Astrocyte (in vitro differentiated cells and primary cell): ENCODE measurements at regions not wholly inside any gene's neighbourhood (a gene's known extent, or its start where the extent isn't known, plus 50 kb on each side); places are given as distances from the start of the nearest gene placed in this dataset.
"Not testable (repeated sequence)": the region's sequence is repeated elsewhere in the genome, so short reads cannot be mapped to it uniquely, and the experiment has no call there.

Source experiments
- DNase-seq: peaks from one replicate; pipeline ENCODE4 v3.0.0-alpha.2; 2010; ENCODE audit warnings: low read depth
- FAIRE-seq: peaks from 2 replicates; lab custom pipeline; 2011; peaks lifted over from hg19 to GRCh38; lab: Jason Lieb, UNC
- H2AFZ ChIP-seq: 2 replicates; pipeline ENCODE4 v1.6.0; 2012; ENCODE audit warnings: low read depth, low read length, inconsistent platforms
- H3K27ac ChIP-seq: 2 replicates; pipeline ENCODE4 v1.5.1; 2011; ENCODE audit warnings: low read depth, low read length, inconsistent platforms
- H3K27me3 ChIP-seq: 2 replicates; pipeline ENCODE4 v1.6.0; 2011; ENCODE audit warnings: low read length, inconsistent platforms; ENCODE audit not compliant: insufficient read depth
- H3K36me3 ChIP-seq: 2 replicates; pipeline ENCODE4 v1.5.1; 2011; ENCODE audit warnings: low read length, inconsistent platforms; ENCODE audit not compliant: insufficient read depth
- H3K4me1 ChIP-seq: 2 replicates; pipeline ENCODE4 v1.5.1; 2011; ENCODE audit warnings: low read length, inconsistent platforms; ENCODE audit not compliant: insufficient read depth
- H3K4me2 ChIP-seq: 2 replicates; pipeline ENCODE4 v1.6.0; 2012; ENCODE audit warnings: low read length, inconsistent platforms
- H3K4me3 ChIP-seq: 2 replicates; pipeline ENCODE4 v1.5.1; 2011; ENCODE audit warnings: low read depth, mild to moderate bottlenecking, low read length, inconsistent platforms; ENCODE audit not compliant: insufficient read depth
- H3K79me2 ChIP-seq: 2 replicates; pipeline ENCODE4 v1.6.0; 2012; ENCODE audit warnings: mild to moderate bottlenecking, low read length, inconsistent platforms; ENCODE audit not compliant: insufficient read depth
- H3K9ac ChIP-seq: 2 replicates; pipeline ENCODE4 v1.6.0; 2012; ENCODE audit warnings: mild to moderate bottlenecking, low read length, inconsistent platforms
- H3K9me3 ChIP-seq: 2 replicates; pipeline ENCODE4 v1.5.1; 2012; ENCODE audit warnings: low read depth, mild to moderate bottlenecking, low read length, inconsistent platforms; ENCODE audit not compliant: insufficient read depth
- H4K20me1 ChIP-seq: 2 replicates; pipeline ENCODE4 v1.6.0; 2012; ENCODE audit warnings: low read length, inconsistent platforms; ENCODE audit not compliant: insufficient read depth
- H3K27ac Mint-ChIP-seq: one replicate; pipeline ENCODE4 v1.8.0; 2021; ENCODE audit warnings: mild to moderate bottlenecking, mixed read lengths; ENCODE audit not compliant: unreplicated experiment
- H3K27me3 Mint-ChIP-seq: one replicate; pipeline ENCODE4 v1.8.0; 2021; ENCODE audit warnings: low read depth, mixed read lengths; ENCODE audit not compliant: unreplicated experiment
- H3K36me3 Mint-ChIP-seq: one replicate; pipeline ENCODE4 v1.8.0; 2021; ENCODE audit warnings: low read depth, mixed read lengths; ENCODE audit not compliant: unreplicated experiment
- H3K4me1 Mint-ChIP-seq: one replicate; pipeline ENCODE4 v1.8.0; 2021; ENCODE audit warnings: low read depth, mixed read lengths; ENCODE audit not compliant: unreplicated experiment
- H3K4me3 Mint-ChIP-seq: one replicate; pipeline ENCODE4 v1.8.0; 2021; ENCODE audit warnings: mild to moderate bottlenecking, moderate library complexity, mixed read lengths; ENCODE audit not compliant: unreplicated experiment
- H3K9me3 Mint-ChIP-seq: one replicate; pipeline ENCODE4 v1.8.0; 2021; ENCODE audit warnings: mild to moderate bottlenecking, mixed read lengths; ENCODE audit not compliant: unreplicated experiment
- EZH2 ChIP-seq: IDR thresholded peaks from 2 replicates; pipeline ENCODE4 v1.6.1; 2012; ENCODE audit warnings: mild to moderate bottlenecking, low read length, inconsistent platforms; ENCODE audit not compliant: insufficient read depth
- TF ChIP-seq, protein P1 (sequence below): IDR thresholded peaks from 2 replicates; pipeline ENCODE4 v1.5.1; 2011; ENCODE audit warnings: low read depth, mild to moderate bottlenecking, inconsistent platforms, low read length, moderate library complexity; ENCODE audit not compliant: insufficient read depth

GRCh38 chr5:99010294-99010693 lies 81.5 kb upstream of the CHD1 start:
- Histone ChIP-seq H3K79me2 (no peaks in the 10 kb centered on the region), H3K27me3 (no peaks in the 10 kb centered on the region), H3K4me3 (no peak overlapping the region), H3K4me1 (no peaks in the 10 kb centered on the region), H3K36me3 (no peaks in the 10 kb centered on the region), H3K4me2 (no peak overlapping the region), H3K9ac (no peak overlapping the region), H3K9me3 (no peaks in the 10 kb centered on the region), H4K20me1 (no peaks in the 10 kb centered on the region), H3K27ac (no peak overlapping the region), H2AFZ (no peak overlapping the region)
- Mint-ChIP-seq H3K9me3 (no peaks in the 10 kb centered on the region), H3K4me1 (no peaks in the 10 kb centered on the region), H3K27me3 (no peaks in the 10 kb centered on the region), H3K27ac (no peak overlapping the region), H3K36me3 (peaks cover 3% of the 10 kb centered on the region), H3K4me3 (no peak overlapping the region)
- no peak for TF ChIP-seq EZH2
- TF ChIP-seq, protein P1, sequence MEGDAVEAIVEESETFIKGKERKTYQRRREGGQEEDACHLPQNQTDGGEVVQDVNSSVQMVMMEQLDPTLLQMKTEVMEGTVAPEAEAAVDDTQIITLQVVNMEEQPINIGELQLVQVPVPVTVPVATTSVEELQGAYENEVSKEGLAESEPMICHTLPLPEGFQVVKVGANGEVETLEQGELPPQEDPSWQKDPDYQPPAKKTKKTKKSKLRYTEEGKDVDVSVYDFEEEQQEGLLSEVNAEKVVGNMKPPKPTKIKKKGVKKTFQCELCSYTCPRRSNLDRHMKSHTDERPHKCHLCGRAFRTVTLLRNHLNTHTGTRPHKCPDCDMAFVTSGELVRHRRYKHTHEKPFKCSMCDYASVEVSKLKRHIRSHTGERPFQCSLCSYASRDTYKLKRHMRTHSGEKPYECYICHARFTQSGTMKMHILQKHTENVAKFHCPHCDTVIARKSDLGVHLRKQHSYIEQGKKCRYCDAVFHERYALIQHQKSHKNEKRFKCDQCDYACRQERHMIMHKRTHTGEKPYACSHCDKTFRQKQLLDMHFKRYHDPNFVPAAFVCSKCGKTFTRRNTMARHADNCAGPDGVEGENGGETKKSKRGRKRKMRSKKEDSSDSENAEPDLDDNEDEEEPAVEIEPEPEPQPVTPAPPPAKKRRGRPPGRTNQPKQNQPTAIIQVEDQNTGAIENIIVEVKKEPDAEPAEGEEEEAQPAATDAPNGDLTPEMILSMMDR: no peak
- no peak for DNase-seq
- no peak for FAIRE-seq

GRCh38 chr5:99008009-99008408 lies 79.2 kb upstream of the CHD1 start:
- not testable (repeated sequence) for H3K9me3 ChIP-seq, H3K36me3 Mint-ChIP-seq, H4K20me1 ChIP-seq, H3K36me3 ChIP-seq, H3K79me2 ChIP-seq, H3K4me2 ChIP-seq, H2AFZ ChIP-seq, DNase-seq, H3K4me3 ChIP-seq, H3K4me1 Mint-ChIP-seq, H3K27ac Mint-ChIP-seq, H3K27ac ChIP-seq, H3K4me3 Mint-ChIP-seq, H3K4me1 ChIP-seq, H3K9me3 Mint-ChIP-seq, H3K27me3 Mint-ChIP-seq, FAIRE-seq, H3K9ac ChIP-seq, H3K27me3 ChIP-seq

DNA sequence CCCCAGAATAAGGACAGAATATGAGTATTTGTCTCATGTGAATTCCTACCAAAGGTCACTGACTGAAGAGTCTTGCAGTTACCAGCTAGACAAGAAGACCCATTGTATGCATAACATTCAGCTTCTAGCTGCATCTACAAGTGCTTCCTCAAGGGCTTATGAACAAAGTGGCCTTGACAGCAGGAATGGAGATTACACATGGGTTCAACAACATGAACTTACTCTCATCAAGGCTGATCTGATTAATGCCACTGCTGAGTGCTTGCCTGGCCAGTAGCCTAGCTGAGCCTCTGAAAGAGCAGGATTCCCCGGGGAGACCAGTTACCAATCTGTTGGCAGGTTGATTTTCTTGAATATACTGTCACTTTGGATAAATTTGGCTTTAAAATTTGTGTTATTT lies 76.7 kb upstream of the CHD1 start:
- Histone ChIP-seq H3K79me2 (no peaks in the 10 kb centered on the region), H3K9ac (no peak overlapping the region), H2AFZ (no peak overlapping the region), H3K4me1 (no peaks in the 10 kb centered on the region), H4K20me1 (no peaks in the 10 kb centered on the region), H3K4me2 (no peak overlapping the region), H3K27ac (no peak overlapping the region), H3K36me3 (no peaks in the 10 kb centered on the region), H3K9me3 (no peaks in the 10 kb centered on the region), H3K27me3 (no peaks in the 10 kb centered on the region), H3K4me3 (no peak overlapping the region)
- DNase-seq (no peak), FAIRE-seq (no peak)
- Mint-ChIP-seq H3K4me3 (no peak overlapping the region), H3K9me3 (no peaks in the 10 kb centered on the region), H3K36me3 (peaks cover 2% of the 10 kb centered on the region), H3K27ac (no peak overlapping the region), H3K4me1 (no peaks in the 10 kb centered on the region), H3K27me3 (no peaks in the 10 kb centered on the region)
- TF ChIP-seq, protein P1: no peak
